ENCODE measurements at regions not wholly inside any gene's neighbourhood (a gene's known extent, or its start where the extent isn't known, plus 50 kb on each side); places are given as distances from the start of the nearest gene placed in this dataset.

- TF ChIP-seq CTCF (conservative IDR thresholded peaks at IDR 0.05) (no peak), EZH2 (IDR thresholded peaks at IDR 0.05; ENCODE audit: low read depth) (no peak)
Measured at GRCh38 chr2:57022496-57022895, 838.7 kb downstream of the CCDC85A start.

Measured in PC-9 (cell line).